ENCODE measurements at regions not wholly inside any gene's neighbourhood (a gene's known extent, or its start where the extent isn't known, plus 50 kb on each side); places are given as distances from the start of the nearest gene placed in this dataset.

GRCh38 chr1:63099188-63099587, 223.2 kb upstream of the FOXD3 start:
- Histone ChIP-seq H3K4me3 (no peak overlapping the region), H3K27me3 (replicated peaks; ENCODE audit: insufficient read depth) (no peaks in the 10 kb centered on the region), H3K4me1 (replicated peaks) (no peaks in the 10 kb centered on the region), H3K27ac (no peak overlapping the region), H3K9me3 (no peaks in the 10 kb centered on the region), H3K36me3 (no peaks in the 10 kb centered on the region)
- no peak for DNase-seq (ENCODE audit: low spot score)
- 16% methylated on average over 2 of the region's 2 CpGs for WGBS
- TF ChIP-seq CTCF (IDR thresholded peaks at IDR 0.05) (no peak), POLR2A (IDR thresholded peaks at IDR 0.05) (no peak)
- intact Hi-C loops (cut with DNase I) = no loop called here

- H3K4me3 ChIP-seq = no peak overlapping the region
- intact Hi-C loops (cut with DNase I) = no loop called here
- TF ChIP-seq POLR2A (IDR thresholded peaks at IDR 0.05) = no peak
- no peak for TF ChIP-seq POLR2AphosphoS5 (IDR thresholded peaks at IDR 0.05)
- TF ChIP-seq CTCF (IDR thresholded peaks at IDR 0.05) = no peak
- H3K9me3 ChIP-seq = no peaks in the 10 kb centered on the region
- H3K27ac ChIP-seq = no peak overlapping the region
- WGBS = 81% methylated on average over 3 of the region's 3 CpGs
- H3K36me3 ChIP-seq = no peaks in the 10 kb centered on the region
- no peaks in the 10 kb centered on the region for H3K27me3 ChIP-seq (replicated peaks; ENCODE audit: insufficient read depth)
- DNase-seq (ENCODE audit: low spot score) = no peak
- no peaks in the 10 kb centered on the region for H3K4me1 ChIP-seq (replicated peaks)
Observed at GRCh38 chr1:63101336-63101735, 221.0 kb upstream of the FOXD3 start.

GRCh38 chr1:63103682-63104081, 218.7 kb upstream of the FOXD3 start:
- Histone ChIP-seq H3K4me3 (no peak overlapping the region), H3K36me3 (no peaks in the 10 kb centered on the region), H3K9me3 (no peaks in the 10 kb centered on the region), H3K27me3 (replicated peaks; ENCODE audit: insufficient read depth) (no peaks in the 10 kb centered on the region), H3K27ac (no peak overlapping the region), H3K4me1 (replicated peaks) (no peaks in the 10 kb centered on the region)
- no peak for DNase-seq (ENCODE audit: low spot score)
- intact Hi-C loops (cut with DNase I) = no loop called here
- TF ChIP-seq POLR2AphosphoS5 (IDR thresholded peaks at IDR 0.05) (no peak), CTCF (IDR thresholded peaks at IDR 0.05) (no peak), POLR2A (IDR thresholded peaks at IDR 0.05) (no peak)
- 55% methylated on average over 1 of the region's 1 CpG for WGBS

- Histone ChIP-seq H3K27ac (no peak overlapping the region), H3K4me1 (replicated peaks) (no peaks in the 10 kb centered on the region), H3K27me3 (replicated peaks; ENCODE audit: insufficient read depth) (no peaks in the 10 kb centered on the region), H3K4me3 (no peak overlapping the region), H3K9me3 (no peaks in the 10 kb centered on the region), H3K36me3 (no peaks in the 10 kb centered on the region)
- TF ChIP-seq CTCF (IDR thresholded peaks at IDR 0.05) (no peak), POLR2A (IDR thresholded peaks at IDR 0.05) (no peak), POLR2AphosphoS5 (IDR thresholded peaks at IDR 0.05) (no peak)
- intact Hi-C loops (cut with DNase I) = no loop called here
- DNase-seq (ENCODE audit: low spot score) = no peak
- WGBS = 23% methylated on average over 1 of the region's 1 CpG
Observed at GRCh38 chr1:63107066-63107465, 215.3 kb upstream of the FOXD3 start.

GRCh38 chr1:63108206-63108605, 214.2 kb upstream of the FOXD3 start:
- Histone ChIP-seq H3K4me3 (no peak overlapping the region), H3K36me3 (no peaks in the 10 kb centered on the region), H3K9me3 (no peaks in the 10 kb centered on the region), H3K27ac (no peak overlapping the region), H3K4me1 (replicated peaks) (no peaks in the 10 kb centered on the region), H3K27me3 (replicated peaks; ENCODE audit: insufficient read depth) (no peaks in the 10 kb centered on the region)
- intact Hi-C loops (cut with DNase I) = no loop called here
- 72% methylated on average over 1 of the region's 1 CpG for WGBS
- no peak for TF ChIP-seq POLR2AphosphoS5 (IDR thresholded peaks at IDR 0.05)
- TF ChIP-seq POLR2A (IDR thresholded peaks at IDR 0.05) = no peak
- TF ChIP-seq CTCF (IDR thresholded peaks at IDR 0.05) = no peak
- DNase-seq (ENCODE audit: low spot score) = no peak

Measured in prostate gland (tissue), 2 donors.